Ascending aorta (tissue), 2 donors: ENCODE measurements at regions not wholly inside any gene's neighbourhood (a gene's known extent, or its start where the extent isn't known, plus 50 kb on each side); places are given as distances from the start of the nearest gene placed in this dataset.

Source experiments
- DNase-seq, 2 donors: peaks; one replicate each; pipeline ENCODE4 v3.0.0-alpha.2; 2019; ENCODE audit warnings: low spot score in 2 of 2
- H3K27ac ChIP-seq, 2 donors: fragments of 200-600 bp; sonication (generic); one replicate each; pipeline ENCODE4 v1.5.1; 2016 to 2017; ENCODE audit warnings: mild to moderate bottlenecking in 1 of 2
- H3K27me3 ChIP-seq: fragments of 200-600 bp; sonication (generic); one replicate; pipeline ENCODE4 v1.5.1; 2017
- H3K36me3 ChIP-seq, 2 donors: fragments of 200-600 bp; sonication (generic); one replicate each; pipeline ENCODE4 v1.5.1; 2016
- H3K4me1 ChIP-seq, 2 donors: fragments of 200-600 bp; sonication (generic); one replicate each; pipeline ENCODE4 v1.5.1; 2016 to 2017; ENCODE audit warnings: mild to moderate bottlenecking in 1 of 2
- H3K4me3 ChIP-seq, 2 donors: fragments of 200-600 bp; sonication (generic); one replicate each; pipeline ENCODE4 v1.5.1; 2016 to 2017; ENCODE audit warnings: mild to moderate bottlenecking in 1 of 2
- H3K9me3 ChIP-seq, 2 donors: fragments of 200-600 bp; sonication (generic); one replicate each; pipeline ENCODE4 v1.5.1; 2016
- intact Hi-C: fragments of 100-400 bp; cut with DNase I; formaldehyde crosslinking; loops from one replicate; pipeline ENCODE4 v1.15.1; 2023
- TF ChIP-seq, protein P1 (sequence below), 3 experiments: fragments of 200-600 bp in 2 of 3; fragments of 450-650 bp in 1 of 3; sonication (generic) in 2 of 3; IDR thresholded peaks; one replicate each; pipeline ENCODE4 v1.5.1; 2016 to 2019; ENCODE audit warnings: antibody characterized with exemption in 3 of 3, mild to moderate bottlenecking in 1 of 3, moderate library complexity in 1 of 3

DNA sequence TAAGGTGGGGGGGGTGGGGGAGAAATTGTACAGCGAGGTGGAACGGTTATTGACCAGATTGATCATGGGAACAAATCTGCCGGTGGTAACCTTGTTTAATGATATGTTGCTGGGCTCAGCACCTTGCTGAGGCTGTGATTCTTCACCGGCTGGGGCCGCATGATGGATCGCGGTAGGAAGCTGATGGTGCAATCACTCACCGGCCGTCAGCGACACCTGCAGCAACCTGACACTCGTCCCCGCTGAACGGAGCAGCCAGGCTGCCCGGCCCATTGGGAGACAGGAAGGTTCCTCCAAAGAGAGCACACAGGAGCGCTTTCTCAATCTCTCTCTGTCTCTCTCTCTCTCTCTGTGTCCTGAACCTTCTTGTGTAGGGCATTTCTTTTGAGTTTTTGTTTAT lies 128.5 kb upstream of the RRP15 start:
- no peak overlapping the region for H3K4me3 ChIP-seq
- no peaks in the 10 kb centered on the region for H3K9me3 ChIP-seq
- intact Hi-C loops, result no loop called here
- H3K27me3 ChIP-seq, result no peaks in the 10 kb centered on the region
- H3K4me1 ChIP-seq, result no peaks in the 10 kb centered on the region
- no peaks in the 10 kb centered on the region for H3K36me3 ChIP-seq
- TF ChIP-seq, protein P1, sequence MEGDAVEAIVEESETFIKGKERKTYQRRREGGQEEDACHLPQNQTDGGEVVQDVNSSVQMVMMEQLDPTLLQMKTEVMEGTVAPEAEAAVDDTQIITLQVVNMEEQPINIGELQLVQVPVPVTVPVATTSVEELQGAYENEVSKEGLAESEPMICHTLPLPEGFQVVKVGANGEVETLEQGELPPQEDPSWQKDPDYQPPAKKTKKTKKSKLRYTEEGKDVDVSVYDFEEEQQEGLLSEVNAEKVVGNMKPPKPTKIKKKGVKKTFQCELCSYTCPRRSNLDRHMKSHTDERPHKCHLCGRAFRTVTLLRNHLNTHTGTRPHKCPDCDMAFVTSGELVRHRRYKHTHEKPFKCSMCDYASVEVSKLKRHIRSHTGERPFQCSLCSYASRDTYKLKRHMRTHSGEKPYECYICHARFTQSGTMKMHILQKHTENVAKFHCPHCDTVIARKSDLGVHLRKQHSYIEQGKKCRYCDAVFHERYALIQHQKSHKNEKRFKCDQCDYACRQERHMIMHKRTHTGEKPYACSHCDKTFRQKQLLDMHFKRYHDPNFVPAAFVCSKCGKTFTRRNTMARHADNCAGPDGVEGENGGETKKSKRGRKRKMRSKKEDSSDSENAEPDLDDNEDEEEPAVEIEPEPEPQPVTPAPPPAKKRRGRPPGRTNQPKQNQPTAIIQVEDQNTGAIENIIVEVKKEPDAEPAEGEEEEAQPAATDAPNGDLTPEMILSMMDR (IDR thresholded peaks at IDR 0.05), result no peak
- H3K27ac ChIP-seq, result no peak overlapping the region
- DNase-seq, result no peak

DNA sequence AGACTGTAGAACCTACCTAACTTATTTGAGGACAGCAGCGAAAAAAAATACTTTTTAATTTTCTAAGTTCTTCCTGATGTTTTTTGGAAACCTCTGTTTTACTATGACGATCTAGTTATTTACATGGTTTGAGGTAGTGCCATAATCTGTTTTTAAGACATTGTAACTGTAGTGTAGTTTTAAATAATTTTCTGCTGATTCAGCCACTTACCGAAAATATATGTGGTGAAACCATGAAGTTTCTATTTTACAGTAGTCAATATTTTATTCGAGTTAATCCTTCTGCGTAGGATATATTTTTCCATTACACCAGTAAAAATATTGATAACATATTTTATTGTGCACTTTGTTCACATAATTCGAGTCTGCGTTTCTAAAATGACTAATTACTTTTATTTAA lies 121.7 kb upstream of the RRP15 start:
- Histone ChIP-seq H3K9me3 (no peaks in the 10 kb centered on the region), H3K27ac (no peak overlapping the region), H3K4me3 (no peak overlapping the region), H3K27me3 (peaks cover 14% of the 10 kb centered on the region), H3K36me3 (no peaks in the 10 kb centered on the region), H3K4me1 (peaks cover 8 to 12% of the 10 kb centered on the region in 2 donors)
- intact Hi-C loops, result no loop called here
- DNase-seq, result no peak
- TF ChIP-seq, protein P1 (IDR thresholded peaks at IDR 0.05), result no peak

DNA sequence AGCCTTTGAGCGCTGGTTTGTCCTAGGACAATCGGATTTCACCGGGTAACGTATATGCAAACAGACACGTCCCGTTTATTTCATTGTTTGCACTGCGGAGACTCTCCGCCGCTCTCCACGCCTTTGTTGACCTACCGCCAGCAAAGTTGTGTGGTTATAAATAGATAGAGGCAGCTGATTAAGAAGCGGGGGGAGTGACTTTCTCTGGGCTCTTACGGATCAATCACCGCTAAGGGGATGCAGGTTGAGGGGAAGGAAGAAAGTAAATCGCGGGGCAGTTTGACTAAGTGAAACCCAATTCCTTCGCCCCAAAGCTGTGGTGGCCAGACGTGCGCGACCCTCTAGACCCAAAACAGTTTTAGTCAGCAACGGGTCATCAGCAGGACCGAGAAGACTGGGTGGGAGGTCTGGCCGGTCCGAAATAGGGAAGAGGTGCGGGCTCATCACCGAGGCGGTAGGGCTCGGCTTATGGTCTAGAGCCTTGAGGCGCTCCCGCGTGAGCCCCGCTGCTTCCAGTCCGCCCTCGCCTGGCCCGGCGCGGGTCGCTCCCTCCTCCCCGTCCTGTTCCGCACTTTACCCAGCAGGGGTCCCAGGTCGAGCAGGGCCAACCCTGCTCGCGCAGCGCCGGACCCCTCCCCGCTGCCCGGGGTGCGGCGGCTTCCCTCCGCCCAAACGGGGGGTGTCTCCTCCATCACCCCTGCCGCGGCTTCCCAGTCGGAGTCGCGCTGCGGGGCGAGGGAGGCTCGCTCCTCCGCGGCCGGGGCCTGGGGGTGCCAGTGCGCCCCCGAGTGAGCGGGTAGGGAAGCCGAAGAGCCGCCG lies 120.8 kb upstream of the RRP15 start:
- H3K4me3 ChIP-seq, result peak overlapping the region; percentile 51 to 65
- H3K27ac ChIP-seq, result no peak overlapping the region
- no peaks in the 10 kb centered on the region for H3K9me3 ChIP-seq
- TF ChIP-seq, protein P1 (IDR thresholded peaks at IDR 0.05), result no peak
- peaks cover 14% of the 10 kb centered on the region for H3K27me3 ChIP-seq
- H3K4me1 ChIP-seq, result peaks cover 8 to 12% of the 10 kb centered on the region in 2 donors
- intact Hi-C loops, result no loop called here
- no peak for DNase-seq
- H3K36me3 ChIP-seq, result no peaks in the 10 kb centered on the region

DNA sequence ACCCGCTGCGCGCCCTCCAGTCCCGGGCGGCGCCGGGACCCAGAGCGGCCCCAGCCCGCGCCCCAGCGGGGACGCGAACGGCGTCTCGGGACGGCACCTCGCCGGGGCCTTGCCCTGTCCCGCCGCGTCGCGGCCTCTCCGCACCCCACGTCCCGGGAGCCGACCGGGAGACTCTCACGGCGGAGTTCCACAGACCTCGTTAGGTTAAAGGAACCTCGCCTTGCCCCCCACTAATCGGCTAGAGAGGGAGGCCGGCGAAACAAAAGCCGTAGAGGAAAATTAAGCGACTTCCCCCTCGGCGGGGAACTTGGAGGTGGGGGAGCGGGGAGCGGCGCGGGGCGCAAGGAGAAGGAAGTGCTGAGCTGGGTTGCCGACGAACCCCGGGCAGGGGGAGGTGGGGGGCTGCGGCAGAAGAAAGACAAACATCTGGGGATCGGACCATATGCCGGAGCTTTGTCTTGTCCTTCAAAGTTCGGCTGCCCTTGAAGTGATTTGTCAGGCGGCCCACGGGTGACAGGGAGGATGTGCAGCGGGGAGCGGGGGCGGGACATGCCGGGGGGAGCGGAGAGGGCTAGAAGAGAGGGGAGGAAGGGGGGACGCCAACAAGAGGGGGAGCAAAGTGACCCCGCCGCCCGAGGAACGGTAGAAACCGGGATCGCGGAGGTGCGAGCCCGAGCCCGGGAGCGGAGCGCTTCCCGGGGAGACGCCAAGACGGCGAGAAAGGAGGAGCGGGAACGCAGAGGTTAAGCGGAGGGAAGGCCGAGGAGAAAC lies 120.0 kb upstream of the RRP15 start:
- Histone ChIP-seq H3K4me1 (peaks cover 8 to 12% of the 10 kb centered on the region in 2 donors), H3K9me3 (no peaks in the 10 kb centered on the region), H3K4me3 (peak overlapping the region; percentile 51 to 65), H3K27ac (no peak overlapping the region), H3K36me3 (no peaks in the 10 kb centered on the region), H3K27me3 (peaks cover 14% of the 10 kb centered on the region)
- intact Hi-C loops, result no loop called here
- no peak for DNase-seq
- TF ChIP-seq, protein P1 (IDR thresholded peaks at IDR 0.05), result no peak

DNA sequence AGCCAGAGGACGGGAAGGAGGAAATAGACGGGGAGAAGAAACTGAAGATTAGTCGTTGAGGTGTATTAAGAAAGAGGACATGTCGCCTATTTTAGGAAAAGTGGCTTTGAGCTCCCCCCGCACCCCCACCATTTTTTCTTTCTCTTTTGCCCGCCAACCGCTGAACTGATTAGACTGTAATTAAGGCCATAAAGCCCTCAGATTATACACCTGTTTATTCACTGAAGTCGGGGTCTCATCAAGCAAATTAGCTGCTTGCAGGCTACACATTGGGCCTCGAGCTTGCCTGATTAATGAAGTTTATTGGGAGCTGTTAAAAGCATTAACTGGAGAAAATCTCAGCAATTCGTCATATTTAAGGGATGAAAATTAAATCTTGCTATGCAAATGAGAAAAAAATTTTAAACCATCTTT lies 119.4 kb upstream of the RRP15 start:
- Histone ChIP-seq H3K4me3 (peak overlapping the region; percentile 51 to 65), H3K36me3 (no peaks in the 10 kb centered on the region), H3K9me3 (no peaks in the 10 kb centered on the region), H3K27me3 (peaks cover 14% of the 10 kb centered on the region), H3K4me1 (peaks cover 8 to 12% of the 10 kb centered on the region in 2 donors), H3K27ac (no peak overlapping the region)
- intact Hi-C loops, result no loop called here
- DNase-seq, result no peak
- TF ChIP-seq, protein P1 (IDR thresholded peaks at IDR 0.05), result no peak
